Panc1 (cell line): ENCODE measurements at regions not wholly inside any gene's neighbourhood (a gene's known extent, or its start where the extent isn't known, plus 50 kb on each side); places are given as distances from the start of the nearest gene placed in this dataset.

ENCODE experiments used
- ATAC-seq: fragments of 200-7000 bp; cut with Tn5 transposase; 2 replicates; pipeline ENCODE4 v1.9.1; 2020; ENCODE audit warnings: mild to moderate bottlenecking, moderate library complexity
- BruUV-seq: library from RNA; stranded (reverse); fragments of 400-500 nt; replicated peaks from 2 replicates; lab custom pipeline; 2021; lab: Mats Ljungman, UMichigan
- CTCF ChIA-PET: fragments of 300-600 bp; sonication (Branson Sonifier 250); formaldehyde crosslinking; loops from one replicate; lab custom pipeline; 2022; ENCODE audit warnings: antibody characterized with exemption; lab: Charles Lee
- POLR2A ChIA-PET: fragments of 300-600 bp; sonication (Branson Sonifier 250); formaldehyde crosslinking; loops from one replicate; lab custom pipeline; 2022; ENCODE audit warnings: antibody characterized with exemption; lab: Charles Lee
- DNase-seq: peaks from one replicate; pipeline ENCODE4 v3.0.0-alpha.2; 2010; ENCODE audit warnings: low read depth, low spot score
- H3K27ac ChIP-seq: 2 replicates; pipeline ENCODE4 v1.5.1; 2011; ENCODE audit warnings: mild to moderate bottlenecking, low read length, inconsistent platforms
- H3K27me3 ChIP-seq: fragments of 200-500 bp; sonication (Bioruptor generic); 2 replicates; pipeline ENCODE4 v1.6.0; 2014; ENCODE audit warnings: low read length, inconsistent platforms; ENCODE audit not compliant: control insufficient read depth, insufficient read depth
- H3K36me3 ChIP-seq: fragments of 200-500 bp; sonication (Bioruptor generic); 2 replicates; pipeline ENCODE4 v1.5.1; 2014; ENCODE audit warnings: inconsistent platforms, mild to moderate bottlenecking, low read length, moderate library complexity; ENCODE audit not compliant: control insufficient read depth, insufficient read depth
- H3K4me1 ChIP-seq: 2 replicates; pipeline ENCODE4 v1.5.1; 2011; ENCODE audit warnings: inconsistent platforms, mild to moderate bottlenecking, low read length, moderate library complexity; ENCODE audit not compliant: control insufficient read depth, insufficient read depth
- H3K4me3 ChIP-seq, 2 experiments: 2 replicates each; pipeline ENCODE4 v1.5.1; 2011 to 2012; ENCODE audit warnings: low read depth in 2 of 2, low read length in 2 of 2, mild to moderate bottlenecking in 2 of 2, inconsistent platforms in 1 of 2, moderate library complexity in 1 of 2
- H3K9me3 ChIP-seq: fragments of 200-500 bp; sonication (Bioruptor generic); 2 replicates; pipeline ENCODE4 v1.5.1; 2014; ENCODE audit warnings: low read depth, mild to moderate bottlenecking, inconsistent platforms, low read length, moderate library complexity; ENCODE audit not compliant: control insufficient read depth, insufficient read depth
- POLR2AphosphoS5 ChIP-seq: IDR thresholded peaks from 2 replicates; pipeline ENCODE4 v1.6.1; 2012; ENCODE audit warnings: mild to moderate bottlenecking, low read depth, low read length, moderate library complexity
- SIN3A ChIP-seq: IDR thresholded peaks from 2 replicates; pipeline ENCODE4 v1.6.1; 2012; ENCODE audit warnings: low read depth, mild to moderate bottlenecking, low read length, moderate library complexity, borderline replicate concordance; ENCODE audit not compliant: insufficient read depth
- TCF7L2 ChIP-seq: IDR thresholded peaks from 2 replicates; pipeline ENCODE4 v1.6.1; 2011; ENCODE audit warnings: mild to moderate bottlenecking, low read depth, low read length, inconsistent platforms
- in situ Hi-C: cut with HindIII; loops from 2 replicates; pipeline ENCODE4 v1.10.0; 2016; ENCODE audit warnings: low sequenced_read_pairs, low pct_unique_long_range_greater_than_20kb
- intact Hi-C: fragments of 100-400 bp; cut with micrococcal nuclease; formaldehyde crosslinking; loops from one replicate; pipeline ENCODE4 v1.10.0; 2022; ENCODE audit not compliant: unreplicated experiment
- TF ChIP-seq, protein P1 (sequence below): fragments of 450-650 bp; IDR thresholded peaks from 2 replicates; pipeline ENCODE4 v1.5.1; 2017; ENCODE audit warnings: mild to moderate bottlenecking
- TF ChIP-seq, protein P2 (sequence below), 2 experiments: IDR thresholded peaks; 2 replicates each; pipeline ENCODE4 v1.6.1; 2011 to 2012; ENCODE audit warnings: low read depth in 2 of 2, control low read depth in 1 of 2, low read length in 1 of 2, mild to moderate bottlenecking in 1 of 2, moderate library complexity in 1 of 2; ENCODE audit not compliant: insufficient read depth in 1 of 2

- H3K27me3 ChIP-seq = no peaks in the 10 kb centered on the region
- no peaks in the 10 kb centered on the region for H3K4me1 ChIP-seq
- TF ChIP-seq, protein P1, sequence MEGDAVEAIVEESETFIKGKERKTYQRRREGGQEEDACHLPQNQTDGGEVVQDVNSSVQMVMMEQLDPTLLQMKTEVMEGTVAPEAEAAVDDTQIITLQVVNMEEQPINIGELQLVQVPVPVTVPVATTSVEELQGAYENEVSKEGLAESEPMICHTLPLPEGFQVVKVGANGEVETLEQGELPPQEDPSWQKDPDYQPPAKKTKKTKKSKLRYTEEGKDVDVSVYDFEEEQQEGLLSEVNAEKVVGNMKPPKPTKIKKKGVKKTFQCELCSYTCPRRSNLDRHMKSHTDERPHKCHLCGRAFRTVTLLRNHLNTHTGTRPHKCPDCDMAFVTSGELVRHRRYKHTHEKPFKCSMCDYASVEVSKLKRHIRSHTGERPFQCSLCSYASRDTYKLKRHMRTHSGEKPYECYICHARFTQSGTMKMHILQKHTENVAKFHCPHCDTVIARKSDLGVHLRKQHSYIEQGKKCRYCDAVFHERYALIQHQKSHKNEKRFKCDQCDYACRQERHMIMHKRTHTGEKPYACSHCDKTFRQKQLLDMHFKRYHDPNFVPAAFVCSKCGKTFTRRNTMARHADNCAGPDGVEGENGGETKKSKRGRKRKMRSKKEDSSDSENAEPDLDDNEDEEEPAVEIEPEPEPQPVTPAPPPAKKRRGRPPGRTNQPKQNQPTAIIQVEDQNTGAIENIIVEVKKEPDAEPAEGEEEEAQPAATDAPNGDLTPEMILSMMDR = no peak
- TF ChIP-seq POLR2AphosphoS5 (no peak), TCF7L2 (no peak), SIN3A (no peak)
- TF ChIP-seq, protein P2, sequence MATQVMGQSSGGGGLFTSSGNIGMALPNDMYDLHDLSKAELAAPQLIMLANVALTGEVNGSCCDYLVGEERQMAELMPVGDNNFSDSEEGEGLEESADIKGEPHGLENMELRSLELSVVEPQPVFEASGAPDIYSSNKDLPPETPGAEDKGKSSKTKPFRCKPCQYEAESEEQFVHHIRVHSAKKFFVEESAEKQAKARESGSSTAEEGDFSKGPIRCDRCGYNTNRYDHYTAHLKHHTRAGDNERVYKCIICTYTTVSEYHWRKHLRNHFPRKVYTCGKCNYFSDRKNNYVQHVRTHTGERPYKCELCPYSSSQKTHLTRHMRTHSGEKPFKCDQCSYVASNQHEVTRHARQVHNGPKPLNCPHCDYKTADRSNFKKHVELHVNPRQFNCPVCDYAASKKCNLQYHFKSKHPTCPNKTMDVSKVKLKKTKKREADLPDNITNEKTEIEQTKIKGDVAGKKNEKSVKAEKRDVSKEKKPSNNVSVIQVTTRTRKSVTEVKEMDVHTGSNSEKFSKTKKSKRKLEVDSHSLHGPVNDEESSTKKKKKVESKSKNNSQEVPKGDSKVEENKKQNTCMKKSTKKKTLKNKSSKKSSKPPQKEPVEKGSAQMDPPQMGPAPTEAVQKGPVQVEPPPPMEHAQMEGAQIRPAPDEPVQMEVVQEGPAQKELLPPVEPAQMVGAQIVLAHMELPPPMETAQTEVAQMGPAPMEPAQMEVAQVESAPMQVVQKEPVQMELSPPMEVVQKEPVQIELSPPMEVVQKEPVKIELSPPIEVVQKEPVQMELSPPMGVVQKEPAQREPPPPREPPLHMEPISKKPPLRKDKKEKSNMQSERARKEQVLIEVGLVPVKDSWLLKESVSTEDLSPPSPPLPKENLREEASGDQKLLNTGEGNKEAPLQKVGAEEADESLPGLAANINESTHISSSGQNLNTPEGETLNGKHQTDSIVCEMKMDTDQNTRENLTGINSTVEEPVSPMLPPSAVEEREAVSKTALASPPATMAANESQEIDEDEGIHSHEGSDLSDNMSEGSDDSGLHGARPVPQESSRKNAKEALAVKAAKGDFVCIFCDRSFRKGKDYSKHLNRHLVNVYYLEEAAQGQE (IDR thresholded peaks at IDR 0.05; ENCODE audit: insufficient read depth in 1 of 2, low read depth in 2 of 2, low read length in 1 of 2) = no peak
- no peaks in the 10 kb centered on the region for H3K36me3 ChIP-seq
- ChIA-PET CTCF (no interaction called here), POLR2A (no interaction called here)
- intact Hi-C loops = no loop called here
- H3K9me3 ChIP-seq = no peaks in the 10 kb centered on the region
- no peak for DNase-seq
- in situ Hi-C loops = no loop called here
- no peak for ATAC-seq
- no peak overlapping the region for H3K4me3 ChIP-seq
- BruUV-seq = no TSS peak
- H3K27ac ChIP-seq = no peak overlapping the region
These were observed 185.0 kb downstream of the MATN1 start for GRCh38 chr1:30538226-30538992.

DNA sequence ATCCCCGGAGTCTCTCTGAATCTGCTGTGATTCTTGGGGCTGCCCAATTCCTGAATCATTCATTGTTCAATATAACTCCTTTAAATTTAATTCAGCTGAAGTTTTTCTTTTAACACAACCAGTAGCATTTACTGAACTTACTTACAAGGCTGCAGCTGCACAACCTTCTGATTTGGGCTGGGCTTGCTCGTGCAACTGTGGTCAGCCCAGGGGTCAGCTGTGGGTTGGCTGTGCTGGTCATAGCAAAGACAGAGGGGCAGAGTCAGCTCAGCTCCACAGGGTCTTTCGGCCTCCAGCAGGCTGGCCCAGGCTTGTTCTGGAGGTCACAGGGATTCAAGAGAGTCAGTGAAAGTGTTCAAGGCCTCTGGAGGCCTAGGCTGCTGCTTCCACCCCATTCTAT lies 186.1 kb downstream of the MATN1 start:
- no peak overlapping the region for H3K27ac ChIP-seq
- H3K4me1 ChIP-seq = no peaks in the 10 kb centered on the region
- no peaks in the 10 kb centered on the region for H3K36me3 ChIP-seq
- intact Hi-C loops (no loop called here), in situ Hi-C loops (no loop called here)
- ChIA-PET POLR2A (no interaction called here), CTCF (no interaction called here)
- no peaks in the 10 kb centered on the region for H3K9me3 ChIP-seq
- TF ChIP-seq TCF7L2 (no peak), POLR2AphosphoS5 (no peak), SIN3A (no peak)
- TF ChIP-seq, protein P1 = no peak
- TF ChIP-seq, protein P2 (IDR thresholded peaks at IDR 0.05; ENCODE audit: insufficient read depth in 1 of 2, low read depth in 2 of 2, low read length in 1 of 2) = no peak
- ATAC-seq (no peak), DNase-seq (no peak)
- no peak overlapping the region for H3K4me3 ChIP-seq
- no TSS peak for BruUV-seq
- H3K27me3 ChIP-seq = no peaks in the 10 kb centered on the region
